GM18505 (cell line): ENCODE measurements at regions not wholly inside any gene's neighbourhood (a gene's known extent, or its start where the extent isn't known, plus 50 kb on each side); places are given as distances from the start of the nearest gene placed in this dataset.
"Not testable (repeated sequence)": the region's sequence is repeated elsewhere in the genome, so short reads cannot be mapped to it uniquely, and the experiment has no call there.

ENCODE experiments used
- ATAC-seq: cut with Tn5 transposase; IDR thresholded peaks from one replicate; pipeline ENCODE4 v1.9.1; 2021; ENCODE audit not compliant: unreplicated experiment

DNA sequence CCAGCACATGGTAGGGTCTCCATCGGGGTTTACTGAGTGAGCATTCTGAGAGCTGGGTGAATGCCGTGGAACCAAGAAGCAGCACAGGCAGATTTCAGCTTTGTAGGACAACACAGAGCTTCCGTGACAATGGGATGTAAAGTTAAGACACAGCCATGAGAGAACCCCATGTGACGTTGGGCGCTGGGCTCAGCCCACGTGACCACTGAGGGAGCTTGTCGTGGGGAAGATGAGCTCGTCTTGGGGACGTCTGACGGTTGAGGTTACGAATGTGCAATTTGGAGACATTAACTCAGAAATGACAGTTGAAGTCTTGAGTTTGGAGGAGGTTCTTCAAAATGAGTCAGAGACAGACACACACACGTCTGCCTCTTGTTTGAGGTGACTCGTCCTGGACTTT, 51.5 kb upstream of the MUC20 start:
- ATAC-seq: not testable (repeated sequence)

GRCh38 chr3:195668131-195668766, 52.5 kb upstream of the MUC20 start:
- ATAC-seq: not testable (repeated sequence)

GRCh38 chr3:195665311-195665710, 55.5 kb upstream of the MUC20 start:
- not testable (repeated sequence) for ATAC-seq

DNA sequence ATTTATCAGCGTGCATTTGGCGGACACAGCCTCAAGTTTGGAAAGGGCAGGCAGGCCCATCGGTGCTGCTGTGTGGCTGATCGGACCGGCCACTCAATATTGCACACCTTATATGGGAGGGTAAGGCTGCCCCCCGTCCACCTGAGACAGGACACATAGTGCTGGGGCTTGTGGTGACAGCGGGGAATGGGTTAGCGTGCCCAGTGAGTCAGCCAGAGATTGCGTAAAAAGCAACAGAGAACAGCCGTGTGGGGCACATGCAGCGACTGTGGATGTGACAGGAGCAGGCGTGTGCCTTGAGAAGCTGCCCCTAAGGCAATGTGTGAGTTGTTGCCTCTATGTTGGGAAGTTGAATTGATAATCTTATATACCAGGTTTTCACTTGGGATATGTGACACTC, 56.6 kb upstream of the MUC20 start:
- not testable (repeated sequence) for ATAC-seq

GRCh38 chr3:195659136-195659533, 61.6 kb upstream of the MUC20 start:
- ATAC-seq: not testable (repeated sequence)

DNA sequence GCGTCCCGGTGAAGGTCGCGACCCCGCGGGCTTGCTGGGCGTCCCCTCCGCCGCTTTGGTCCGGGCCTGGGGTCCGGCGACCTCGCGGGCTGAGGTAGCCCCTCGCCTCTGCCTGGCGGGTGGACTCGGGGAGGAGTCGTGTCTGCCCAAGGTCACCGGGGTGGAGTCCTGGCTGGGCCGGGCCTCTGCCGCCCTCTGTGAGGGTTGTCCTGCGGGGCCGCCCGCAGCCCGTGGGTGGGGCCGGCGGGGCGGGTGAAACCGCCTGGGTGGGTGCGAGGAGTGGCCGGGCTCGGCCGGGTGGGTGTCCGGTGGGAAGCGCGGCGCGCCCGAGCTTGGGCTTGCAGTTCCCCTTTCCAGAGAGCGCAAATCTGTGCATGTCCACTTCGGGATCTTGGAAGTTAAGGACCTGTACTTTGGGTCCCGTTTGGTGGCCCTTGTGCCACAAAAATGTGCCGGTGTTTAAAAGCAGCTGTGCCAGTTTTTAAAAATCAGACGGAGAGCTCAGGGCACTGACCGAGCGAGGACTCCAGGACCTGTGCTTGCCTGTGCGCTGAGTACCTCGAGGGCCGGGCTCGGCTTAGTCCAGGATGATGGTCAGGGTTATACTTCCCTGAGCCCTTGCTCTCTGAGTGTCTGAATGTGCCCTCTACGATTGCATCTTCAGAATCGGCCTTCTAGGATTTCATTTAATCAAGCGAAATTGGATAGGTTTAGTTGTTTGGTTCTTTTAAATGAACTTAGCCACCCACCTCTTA, 62.2 kb upstream of the MUC20 start:
- ATAC-seq: peak; percentile 56

DNA sequence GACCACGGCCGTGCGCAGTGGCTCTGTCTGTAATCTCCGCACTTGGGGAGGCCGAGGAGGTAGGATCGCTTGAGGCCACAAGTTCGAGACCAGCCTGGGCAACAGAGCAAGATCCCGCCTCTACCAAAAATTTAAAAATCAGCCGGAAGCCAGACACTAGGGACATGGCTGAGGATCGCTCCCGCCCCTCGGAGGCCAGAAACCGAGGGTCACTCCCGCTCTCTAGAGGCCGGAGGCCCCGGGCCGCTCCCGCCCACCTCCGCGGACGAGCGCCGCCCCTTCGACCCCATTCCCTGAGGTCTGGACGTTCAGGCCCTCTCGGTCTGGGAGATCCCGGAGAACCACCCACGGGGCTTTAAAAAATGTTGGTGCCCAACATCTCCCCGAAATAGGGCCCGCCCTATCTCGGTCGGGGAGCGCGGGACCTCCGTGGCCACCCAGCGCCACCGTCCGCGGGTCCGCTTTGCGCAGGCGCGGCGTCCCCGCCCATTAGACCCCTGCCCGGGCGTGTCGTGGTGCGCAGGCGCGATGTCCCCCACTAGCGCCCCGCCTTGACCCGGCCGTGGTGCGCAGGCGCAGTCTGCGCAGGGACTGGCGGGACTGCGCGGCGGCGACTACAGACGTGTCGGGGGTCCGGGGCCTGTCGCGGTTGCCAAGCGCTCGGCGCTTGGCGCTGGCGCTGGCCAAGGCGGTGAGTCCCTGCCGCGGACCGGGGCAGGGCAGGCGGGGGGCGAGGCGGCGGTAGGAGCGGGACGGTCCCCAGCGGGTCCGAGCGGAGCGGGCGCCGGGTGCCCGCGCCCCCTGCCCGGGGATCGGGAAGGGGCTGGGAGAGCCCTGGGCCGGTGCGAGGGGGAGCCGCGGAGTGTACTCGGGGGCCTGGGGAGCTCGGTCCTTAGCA, 63.1 kb upstream of the MUC20 start:
- peak; percentile 64 for ATAC-seq

DNA sequence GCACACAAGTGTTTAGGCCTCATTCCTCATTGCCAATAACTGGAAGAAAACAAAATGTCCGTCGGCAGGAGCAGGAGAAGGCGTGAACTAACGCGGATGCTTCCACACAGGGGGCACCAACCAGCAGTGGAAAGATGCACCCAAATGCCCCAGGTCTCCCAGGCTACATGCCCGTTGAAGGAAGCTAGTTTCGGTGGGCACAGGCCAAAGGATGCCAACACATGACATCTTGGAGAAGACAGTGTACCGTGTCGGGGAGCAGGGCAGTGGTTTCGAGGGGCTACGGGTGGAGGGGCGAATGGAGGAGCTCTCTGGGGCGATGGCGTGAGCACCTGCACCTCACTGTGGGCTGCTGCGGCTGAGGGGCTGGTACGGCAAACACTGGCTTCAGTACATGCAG, 64.7 kb upstream of the MUC20 start:
- ATAC-seq: not testable (repeated sequence)

- not testable (repeated sequence) for ATAC-seq
These were observed 66.0 kb upstream of the MUC20 start for GRCh38 chr3:195654746-195655145.

- not testable (repeated sequence) for ATAC-seq
These were observed 66.6 kb upstream of the MUC20 start for GRCh38 chr3:195654138-195654537.

DNA sequence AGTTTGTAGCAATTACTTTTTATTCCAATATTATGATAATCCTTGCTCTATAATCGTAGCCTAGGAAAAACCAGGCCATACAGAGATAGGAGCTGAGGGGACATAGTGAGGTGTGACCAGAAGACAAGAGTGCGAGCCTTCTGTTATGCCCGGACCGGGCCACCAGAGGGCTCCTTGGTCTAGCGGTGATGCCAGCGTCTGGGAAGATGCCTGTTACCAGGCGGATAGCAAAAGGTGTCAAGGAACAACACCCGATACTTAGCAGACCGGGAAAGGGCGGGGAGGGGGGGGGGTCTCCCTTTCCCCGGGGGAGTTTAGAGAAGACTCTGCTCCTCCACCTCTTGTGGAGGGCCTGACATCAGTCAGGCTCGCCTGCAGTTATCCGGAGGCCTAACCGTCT, 67.1 kb upstream of the MUC20 start:
- not testable (repeated sequence) for ATAC-seq

GRCh38 chr3:195647912-195648702, 64.4 kb upstream of the APOD start:
- ATAC-seq: not testable (repeated sequence)

DNA sequence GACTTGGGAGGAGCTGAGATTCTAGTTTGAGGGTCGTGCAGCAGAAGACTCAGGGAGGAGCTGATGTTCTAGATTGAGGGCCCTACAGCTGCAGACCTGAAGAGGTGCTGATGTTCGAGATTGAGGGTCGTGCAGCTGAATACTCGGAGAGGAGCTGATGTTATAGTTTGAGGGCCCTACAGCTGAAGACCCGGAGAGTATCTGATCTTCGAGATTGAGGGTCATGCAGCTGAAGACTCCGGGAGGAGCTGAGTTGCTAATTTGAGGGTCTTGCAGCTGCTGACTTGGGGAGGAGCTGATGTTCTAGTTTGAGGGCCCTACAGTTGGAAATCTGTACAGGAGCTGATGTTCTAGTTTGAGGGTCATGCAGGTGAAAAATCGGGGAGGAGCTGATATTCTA, 62.1 kb upstream of the APOD start:
- not testable (repeated sequence) for ATAC-seq

DNA sequence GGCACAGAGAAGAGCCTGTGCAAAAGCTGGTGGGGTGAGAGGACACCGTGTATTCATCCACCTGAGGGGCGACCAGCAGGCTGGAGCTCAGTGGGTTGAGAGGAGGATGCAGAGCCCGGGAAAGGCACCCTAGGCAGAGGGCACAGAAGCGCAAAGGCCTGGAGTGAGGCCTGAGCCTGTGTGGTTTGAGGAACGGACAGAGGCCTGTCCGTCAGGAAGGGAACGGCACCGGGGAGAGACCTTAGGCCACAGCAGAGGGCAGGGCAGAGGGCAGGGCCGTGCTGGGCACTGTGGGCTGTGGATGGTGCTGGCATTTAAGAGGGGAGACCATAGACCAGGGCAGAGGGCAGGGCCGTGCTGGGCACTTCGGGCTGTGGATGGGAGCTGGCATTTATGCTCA, 59.5 kb upstream of the APOD start:
- ATAC-seq: not testable (repeated sequence)

- ATAC-seq: not testable (repeated sequence)
These were observed 58.6 kb upstream of the APOD start for GRCh38 chr3:195642311-195642710.

- not testable (repeated sequence) for ATAC-seq
These were observed 54.7 kb upstream of the APOD start for GRCh38 chr3:195638456-195638855.

GRCh38 chr3:195637473-195638233, 53.9 kb upstream of the APOD start:
- ATAC-seq: not testable (repeated sequence)

DNA sequence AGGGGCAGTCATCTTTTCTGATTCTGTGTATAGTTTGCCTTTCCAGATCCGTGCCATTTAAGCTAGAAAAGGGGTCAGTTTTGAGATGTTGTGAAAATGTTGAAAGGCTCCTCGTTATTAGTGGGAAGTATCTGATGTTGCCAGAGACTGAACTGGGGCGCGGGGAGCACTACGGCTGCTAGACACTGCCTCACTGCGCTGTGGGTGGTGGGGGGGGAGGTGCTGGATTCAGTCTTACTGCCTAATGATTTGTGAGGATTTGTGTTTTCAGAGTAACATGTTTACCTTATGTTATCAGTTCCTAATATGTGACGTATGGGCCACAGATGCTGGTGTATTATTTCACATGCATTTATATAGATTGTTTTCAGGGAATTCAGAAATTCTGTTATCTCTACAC, 53.3 kb upstream of the APOD start:
- not testable (repeated sequence) for ATAC-seq

GRCh38 chr3:195635898-195636685, 52.4 kb upstream of the APOD start:
- not testable (repeated sequence) for ATAC-seq
